ENCODE measurements at regions not wholly inside any gene's neighbourhood (a gene's known extent, or its start where the extent isn't known, plus 50 kb on each side); places are given as distances from the start of the nearest gene placed in this dataset.

- no peaks in the 10 kb centered on the region for H3K4me1 Mint-ChIP-seq (ENCODE audit: unreplicated experiment)
- DNase-seq (ENCODE audit: low spot score): no peak
- no peaks in the 10 kb centered on the region for H3K36me3 Mint-ChIP-seq (ENCODE audit: low read depth, unreplicated experiment)
- no peak for TF ChIP-seq CTCF (IDR thresholded peaks at IDR 0.05; ENCODE audit: unreplicated experiment)
- no peaks in the 10 kb centered on the region for H3K9me3 Mint-ChIP-seq (ENCODE audit: unreplicated experiment)
- no peak overlapping the region for H3K27ac Mint-ChIP-seq (ENCODE audit: unreplicated experiment)
- no peak overlapping the region for H3K4me3 Mint-ChIP-seq (ENCODE audit: unreplicated experiment)
- no peaks in the 10 kb centered on the region for H3K27me3 Mint-ChIP-seq (ENCODE audit: unreplicated experiment)
Observed at GRCh38 chr7:89989454-89989853, 164.8 kb upstream of the STEAP1 start.

- no peak overlapping the region for H3K4me3 Mint-ChIP-seq (ENCODE audit: unreplicated experiment)
- H3K27ac Mint-ChIP-seq (ENCODE audit: unreplicated experiment): no peak overlapping the region
- DNase-seq (ENCODE audit: low spot score): no peak
- no peaks in the 10 kb centered on the region for H3K9me3 Mint-ChIP-seq (ENCODE audit: unreplicated experiment)
- no peaks in the 10 kb centered on the region for H3K4me1 Mint-ChIP-seq (ENCODE audit: unreplicated experiment)
- no peaks in the 10 kb centered on the region for H3K27me3 Mint-ChIP-seq (ENCODE audit: unreplicated experiment)
- TF ChIP-seq CTCF (IDR thresholded peaks at IDR 0.05; ENCODE audit: unreplicated experiment): no peak
- H3K36me3 Mint-ChIP-seq (ENCODE audit: low read depth, unreplicated experiment): no peaks in the 10 kb centered on the region
Observed at GRCh38 chr7:89994483-89994882, 159.8 kb upstream of the STEAP1 start.

- no peaks in the 10 kb centered on the region for H3K9me3 Mint-ChIP-seq (ENCODE audit: unreplicated experiment)
Observed at GRCh38 chr7:89998554-89998953, 155.7 kb upstream of the STEAP1 start.

GRCh38 chr7:90005836-90006235 lies 148.4 kb upstream of the STEAP1 start:
- no peaks in the 10 kb centered on the region for H3K36me3 Mint-ChIP-seq (ENCODE audit: low read depth, unreplicated experiment)
- no peak overlapping the region for H3K27ac Mint-ChIP-seq (ENCODE audit: unreplicated experiment)
- H3K27me3 Mint-ChIP-seq (ENCODE audit: unreplicated experiment): peaks cover 2% of the 10 kb centered on the region
- no peaks in the 10 kb centered on the region for H3K9me3 Mint-ChIP-seq (ENCODE audit: unreplicated experiment)
- no peak overlapping the region for H3K4me3 Mint-ChIP-seq (ENCODE audit: unreplicated experiment)
- no peak for DNase-seq (ENCODE audit: low spot score)
- TF ChIP-seq CTCF (IDR thresholded peaks at IDR 0.05; ENCODE audit: unreplicated experiment): no peak
- H3K4me1 Mint-ChIP-seq (ENCODE audit: unreplicated experiment): no peaks in the 10 kb centered on the region

More at GRCh38 chr7:89998554-89998953, 155.7 kb upstream of the STEAP1 start:
- DNase-seq (ENCODE audit: low spot score): no peak
- no peak overlapping the region for H3K4me3 Mint-ChIP-seq (ENCODE audit: unreplicated experiment)
- H3K4me1 Mint-ChIP-seq (ENCODE audit: unreplicated experiment): no peaks in the 10 kb centered on the region
- H3K36me3 Mint-ChIP-seq (ENCODE audit: low read depth, unreplicated experiment): no peaks in the 10 kb centered on the region
- no peaks in the 10 kb centered on the region for H3K27me3 Mint-ChIP-seq (ENCODE audit: unreplicated experiment)
- H3K27ac Mint-ChIP-seq (ENCODE audit: unreplicated experiment): no peak overlapping the region
- TF ChIP-seq CTCF (IDR thresholded peaks at IDR 0.05; ENCODE audit: unreplicated experiment): no peak

- Mint-ChIP-seq H3K4me1 (ENCODE audit: unreplicated experiment) (no peaks in the 10 kb centered on the region), H3K9me3 (ENCODE audit: unreplicated experiment) (no peaks in the 10 kb centered on the region), H3K27ac (ENCODE audit: unreplicated experiment) (no peak overlapping the region), H3K27me3 (ENCODE audit: unreplicated experiment) (peaks cover 2% of the 10 kb centered on the region), H3K36me3 (ENCODE audit: low read depth, unreplicated experiment) (no peaks in the 10 kb centered on the region), H3K4me3 (ENCODE audit: unreplicated experiment) (no peak overlapping the region)
- no peak for DNase-seq (ENCODE audit: low spot score)
- TF ChIP-seq CTCF (IDR thresholded peaks at IDR 0.05; ENCODE audit: unreplicated experiment): no peak
Observed at GRCh38 chr7:90007001-90007654, 147.1 kb upstream of the STEAP1 start.
